ENCODE measurements at regions not wholly inside any gene's neighbourhood (a gene's known extent, or its start where the extent isn't known, plus 50 kb on each side); places are given as distances from the start of the nearest gene placed in this dataset.

DNA sequence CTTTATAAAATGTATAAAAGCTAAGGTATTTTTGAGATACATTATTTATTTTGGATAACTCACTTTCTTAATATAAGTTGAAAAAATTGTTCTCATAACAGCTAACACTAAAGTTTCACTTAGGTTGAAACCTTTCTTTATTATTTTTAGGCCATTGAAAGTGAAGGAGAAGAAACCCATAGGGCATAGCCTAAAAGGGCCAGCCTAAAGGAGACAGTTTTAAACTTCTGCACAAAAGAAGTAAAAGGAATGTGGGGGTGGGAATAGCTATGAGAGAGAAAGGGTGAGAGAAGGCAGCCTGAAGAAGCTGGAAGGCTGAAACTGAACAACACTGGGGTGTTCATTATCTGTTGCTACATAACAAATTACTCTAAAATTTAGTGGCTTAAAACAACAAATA, 57.6 kb upstream of the RAPGEF2 start:
- TF ChIP-seq GATAD2B (conservative IDR thresholded peaks at IDR 0.05; ENCODE audit: low read depth) = no peak
- TF ChIP-seq CREM (IDR thresholded peaks at IDR 0.05; ENCODE audit: low read depth) = no peak
- no peak for TF ChIP-seq MXI1 (IDR thresholded peaks at IDR 0.05; ENCODE audit: low read depth, low read length)
- no peak for TF ChIP-seq SREBF1 (IDR thresholded peaks at IDR 0.05; ENCODE audit: low read length)
- TF ChIP-seq RBBP5 (conservative IDR thresholded peaks at IDR 0.05) = no peak
- H3K4me3 ChIP-seq = no peak overlapping the region
- H4K20me1 ChIP-seq (ENCODE audit: control insufficient read depth, insufficient read depth) = no peaks in the 10 kb centered on the region
- no peak overlapping the region for H3K9ac ChIP-seq (ENCODE audit: control insufficient read depth, insufficient read depth, low read length)
- in situ Hi-C loops (cut with MboI) (no loop called here), intact Hi-C loops (cut with micrococcal nuclease; ENCODE audit: unreplicated experiment) (no loop called here)
- ATAC-seq (peak; percentile 39), DNase-seq (ENCODE audit: low read depth, low spot score) (no peak), FAIRE-seq (no peak)
- H2AFZ ChIP-seq (ENCODE audit: control insufficient read depth, low read depth, low read length) = no peak overlapping the region
- POLR2A ChIA-PET = interaction anchor here (0.7 kb wide), 1 partner anchor 288 kb away, joined by 3 read pairs; no protein-coding TSS in a partner anchor
- no peak overlapping the region for H3K27ac ChIP-seq (ENCODE audit: control insufficient read depth, insufficient read depth)
- CTCF ChIA-PET = interaction anchor here (0.7 to 1.6 kb wide), 3 partner anchors 13 to 146 kb away, joined by 3 to 4 read pairs (median 3); no protein-coding TSS in a partner anchor
- no peaks in the 10 kb centered on the region for H3K79me2 ChIP-seq (ENCODE audit: control insufficient read depth, insufficient read depth, low read length)
- no peak overlapping the region for H3K4me2 ChIP-seq (ENCODE audit: control insufficient read depth, insufficient read depth)
- peaks cover 9% of the 10 kb centered on the region; the same call in 1 of the 2 replicates for H3K4me1 ChIP-seq (ENCODE audit: control insufficient read depth, insufficient read depth, low read length)
- no peaks in the 10 kb centered on the region for H3K36me3 ChIP-seq (ENCODE audit: control insufficient read depth in 2 of 2, insufficient read depth in 2 of 2, low read length in 1 of 2)
- H3K27me3 ChIP-seq (replicated peaks in 1 of 2; ENCODE audit: control insufficient read depth in 2 of 2, insufficient read depth in 2 of 2, low read length in 1 of 2) = no peaks in the 10 kb centered on the region
- SMC1A ChIA-PET (ENCODE audit: uncharacterized antibody, unreplicated experiment) = interaction anchor here (0.6 to 2.8 kb wide), 4 partner anchors 16 to 212 kb away, joined by 3 to 10 read pairs (median 4); no protein-coding TSS in a partner anchor
- BruUV-seq (replicated peaks) = no TSS peak
- H3K9me3 ChIP-seq (replicated peaks; ENCODE audit: control insufficient read depth, insufficient read depth, low read length) = no peaks in the 10 kb centered on the region; the same call in 2 of the 3 replicates
- RAD21 ChIA-PET (ENCODE audit: unreplicated experiment) = interaction anchor here (1.1 to 1.2 kb wide), 2 partner anchors 28 to 144 kb away, joined by 3 to 5 read pairs; no protein-coding TSS in a partner anchor

DNA sequence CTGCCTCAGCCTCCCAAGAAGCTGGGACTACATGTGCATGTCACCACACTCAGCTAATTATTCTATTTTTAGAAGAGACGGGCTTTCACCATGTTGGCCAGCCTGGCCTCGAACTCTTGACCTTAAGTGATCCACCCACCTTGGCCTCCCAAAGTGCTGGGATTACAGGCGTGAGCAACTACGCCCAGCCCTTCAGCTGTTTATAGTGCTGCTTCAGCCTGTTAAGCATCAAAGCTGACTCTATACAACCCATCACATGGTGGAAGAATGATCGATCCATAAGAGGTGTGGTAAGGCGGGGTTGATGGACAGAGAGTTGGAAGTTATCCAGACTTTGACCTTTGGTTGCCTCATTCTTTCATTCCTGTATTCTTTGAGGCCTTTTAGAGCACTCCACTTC, 56.2 kb upstream of the RAPGEF2 start:
- no peak for DNase-seq (ENCODE audit: low read depth, low spot score)
- Histone ChIP-seq H4K20me1 (ENCODE audit: control insufficient read depth, insufficient read depth) (no peaks in the 10 kb centered on the region), H3K9me3 (replicated peaks; ENCODE audit: control insufficient read depth, insufficient read depth, low read length) (no peaks in the 10 kb centered on the region; the same call in 2 of the 3 replicates), H3K27me3 (replicated peaks in 1 of 2; ENCODE audit: control insufficient read depth in 2 of 2, insufficient read depth in 2 of 2, low read length in 1 of 2) (no peaks in the 10 kb centered on the region), H3K9ac (ENCODE audit: control insufficient read depth, insufficient read depth, low read length) (no peak overlapping the region), H3K4me1 (ENCODE audit: control insufficient read depth, insufficient read depth, low read length) (peaks cover 10% of the 10 kb centered on the region; the same call in 1 of the 2 replicates), H3K27ac (ENCODE audit: control insufficient read depth, insufficient read depth) (no peak overlapping the region), H3K36me3 (ENCODE audit: control insufficient read depth in 2 of 2, insufficient read depth in 2 of 2, low read length in 1 of 2) (no peaks in the 10 kb centered on the region), H3K4me2 (ENCODE audit: control insufficient read depth, insufficient read depth) (no peak overlapping the region), H3K4me3 (no peak overlapping the region), H2AFZ (ENCODE audit: control insufficient read depth, low read depth, low read length) (no peak overlapping the region), H3K79me2 (ENCODE audit: control insufficient read depth, insufficient read depth, low read length) (no peaks in the 10 kb centered on the region)
- WGBS (ENCODE audit: insufficient coverage, insufficient replicate concordance, low lambda C conversion rate, missing lambda C conversion rate) = 72% methylated on average over 6 of the region's 6 CpGs
- ATAC-seq = no peak
- RAD21 ChIA-PET (ENCODE audit: unreplicated experiment) = no interaction called here
- FAIRE-seq = no peak
- TF ChIP-seq RBBP5 (conservative IDR thresholded peaks at IDR 0.05) (no peak), GATAD2B (conservative IDR thresholded peaks at IDR 0.05; ENCODE audit: low read depth) (no peak), WRNIP1 (IDR thresholded peaks at IDR 0.05; ENCODE audit: borderline replicate concordance, low read depth, low read length) (no peak)
- in situ Hi-C loops (cut with MboI) = no loop called here
- POLR2A ChIA-PET = interaction anchor here (1.0 kb wide), 1 partner anchor 36 kb away, joined by 3 read pairs; no protein-coding TSS in a partner anchor
- CTCF ChIA-PET = interaction anchor here (0.5 kb wide), 1 partner anchor 16 kb away, joined by 3 read pairs; no protein-coding TSS in a partner anchor
- no TSS peak for BruUV-seq (replicated peaks)
- intact Hi-C loops (cut with micrococcal nuclease; ENCODE audit: unreplicated experiment) = no loop called here
- SMC1A ChIA-PET (ENCODE audit: uncharacterized antibody, unreplicated experiment) = interaction anchor here (1.1 kb wide), 1 partner anchor 185 kb away, joined by 3 read pairs; no protein-coding TSS in a partner anchor
